ENCODE measurements at regions not wholly inside any gene's neighbourhood (a gene's known extent, or its start where the extent isn't known, plus 50 kb on each side); places are given as distances from the start of the nearest gene placed in this dataset.

DNA sequence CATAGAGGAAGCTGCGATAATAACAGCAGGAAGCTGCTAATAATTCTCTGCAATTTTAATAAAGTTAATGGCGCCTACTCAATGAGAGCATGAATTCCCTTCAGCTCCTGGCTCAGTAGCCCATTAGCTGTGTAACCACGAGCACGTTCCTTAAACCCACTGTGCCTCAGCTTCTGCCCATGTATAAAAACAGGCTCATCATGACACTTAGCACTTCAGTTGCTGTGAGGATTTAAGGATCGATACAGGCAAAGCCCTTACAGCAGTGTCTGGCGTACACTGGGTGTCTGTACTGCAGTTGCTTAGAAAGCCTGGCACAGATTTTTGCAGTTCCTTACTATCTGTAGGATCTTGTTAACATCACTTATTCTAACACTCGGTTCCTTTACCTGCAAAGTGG is 673.4 kb upstream of the ARGLU1 start:
- no peak for TF ChIP-seq TCF4 (CRISPR knock-in tag; IDR thresholded peaks at IDR 0.05; ENCODE audit: borderline replicate concordance)
- no peak for TF ChIP-seq PATZ1 (CRISPR knock-in tag; IDR thresholded peaks at IDR 0.05; ENCODE audit: borderline replicate concordance)
- no peak for TF ChIP-seq RARB (CRISPR knock-in tag; IDR thresholded peaks at IDR 0.05)
- TF ChIP-seq, protein P1, sequence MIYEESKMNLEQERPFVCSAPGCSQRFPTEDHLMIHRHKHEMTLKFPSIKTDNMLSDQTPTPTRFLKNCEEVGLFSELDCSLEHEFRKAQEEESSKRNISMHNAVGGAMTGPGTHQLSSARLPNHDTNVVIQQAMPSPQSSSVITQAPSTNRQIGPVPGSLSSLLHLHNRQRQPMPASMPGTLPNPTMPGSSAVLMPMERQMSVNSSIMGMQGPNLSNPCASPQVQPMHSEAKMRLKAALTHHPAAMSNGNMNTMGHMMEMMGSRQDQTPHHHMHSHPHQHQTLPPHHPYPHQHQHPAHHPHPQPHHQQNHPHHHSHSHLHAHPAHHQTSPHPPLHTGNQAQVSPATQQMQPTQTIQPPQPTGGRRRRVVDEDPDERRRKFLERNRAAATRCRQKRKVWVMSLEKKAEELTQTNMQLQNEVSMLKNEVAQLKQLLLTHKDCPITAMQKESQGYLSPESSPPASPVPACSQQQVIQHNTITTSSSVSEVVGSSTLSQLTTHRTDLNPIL (CRISPR knock-in tag; IDR thresholded peaks at IDR 0.05; ENCODE audit: low read depth): no peak
- TF ChIP-seq BACH2 (CRISPR knock-in tag; IDR thresholded peaks at IDR 0.05; ENCODE audit: borderline replicate concordance): no peak
- no peak for TF ChIP-seq TOX (CRISPR knock-in tag; IDR thresholded peaks at IDR 0.05; ENCODE audit: borderline replicate concordance)
